Medulla oblongata (tissue), 1 donor: ENCODE measurements at regions not wholly inside any gene's neighbourhood (a gene's known extent, or its start where the extent isn't known, plus 50 kb on each side); places are given as distances from the start of the nearest gene placed in this dataset.
"Not testable (repeated sequence)": the region's sequence is repeated elsewhere in the genome, so short reads cannot be mapped to it uniquely, and the experiment has no call there.

Experiments
- DNase-seq: peaks from one replicate; pipeline ENCODE4 v3.0.0-alpha.2; 2015; ENCODE audit errors: extremely low spot score

GRCh38 chr6:68158256-68158655, 476.8 kb upstream of the ADGRB3 start:
- DNase-seq, result no peak

- DNase-seq, result no peak
Measured at GRCh38 chr6:68144667-68145066, 490.4 kb upstream of the ADGRB3 start.

DNA sequence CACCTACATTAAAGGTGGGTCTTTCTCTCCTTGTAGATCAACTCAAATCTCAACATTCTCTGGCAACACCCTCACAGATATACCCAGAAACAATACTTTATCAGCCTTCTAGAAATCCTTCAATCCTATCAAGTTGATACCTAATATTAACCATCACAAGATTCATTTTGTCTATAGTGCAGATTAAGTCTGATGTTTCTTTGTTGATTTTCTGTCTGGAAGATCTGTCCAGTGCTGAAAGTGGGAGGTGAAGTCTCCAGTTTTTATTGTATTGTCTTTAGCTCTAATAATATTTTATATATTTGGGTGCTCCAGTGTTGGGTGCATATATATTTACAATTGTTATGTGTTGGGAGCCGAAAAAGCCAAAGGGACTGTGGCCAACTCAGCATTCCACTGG, 493.9 kb upstream of the ADGRB3 start:
- DNase-seq, result no peak

DNA sequence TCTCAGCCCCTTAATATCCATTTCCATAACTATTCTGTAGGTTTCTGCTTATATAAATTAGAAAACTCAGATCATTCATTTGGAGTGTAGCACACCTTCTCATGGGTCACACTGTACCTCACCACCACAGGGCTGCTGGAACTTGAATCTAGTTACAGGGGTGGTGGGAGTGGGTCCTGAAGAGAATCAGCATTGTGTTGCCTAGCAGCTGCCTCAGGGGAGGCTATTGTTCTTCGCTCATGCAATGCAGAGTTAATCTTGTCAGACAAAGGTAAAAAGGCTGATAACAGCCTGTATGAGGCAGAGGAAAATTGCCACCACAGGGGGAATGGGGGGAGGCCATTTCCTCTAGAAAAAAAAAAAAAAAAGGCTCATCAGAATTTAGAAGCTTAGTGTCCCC, 496.0 kb upstream of the ADGRB3 start:
- DNase-seq, result no peak

DNA sequence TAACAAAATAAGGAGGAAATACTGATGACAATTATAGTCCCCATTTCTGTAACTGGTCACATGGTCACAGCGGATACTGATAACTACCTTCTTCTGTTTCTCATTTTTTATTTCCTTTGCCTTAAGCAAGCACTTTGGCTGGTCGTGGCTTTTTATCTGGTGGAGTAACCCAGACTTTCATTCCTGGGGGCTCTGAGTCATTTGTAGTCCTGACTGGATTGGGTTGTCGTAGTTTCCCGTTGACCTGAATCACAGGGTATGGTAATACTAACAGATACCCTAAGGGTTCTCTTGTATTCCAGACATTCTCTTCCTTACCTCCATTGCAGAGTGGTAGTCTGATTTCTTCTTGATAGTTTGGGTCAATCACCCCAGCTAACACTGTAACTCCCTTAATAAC, 500.3 kb upstream of the ADGRB3 start:
- no peak for DNase-seq

DNA sequence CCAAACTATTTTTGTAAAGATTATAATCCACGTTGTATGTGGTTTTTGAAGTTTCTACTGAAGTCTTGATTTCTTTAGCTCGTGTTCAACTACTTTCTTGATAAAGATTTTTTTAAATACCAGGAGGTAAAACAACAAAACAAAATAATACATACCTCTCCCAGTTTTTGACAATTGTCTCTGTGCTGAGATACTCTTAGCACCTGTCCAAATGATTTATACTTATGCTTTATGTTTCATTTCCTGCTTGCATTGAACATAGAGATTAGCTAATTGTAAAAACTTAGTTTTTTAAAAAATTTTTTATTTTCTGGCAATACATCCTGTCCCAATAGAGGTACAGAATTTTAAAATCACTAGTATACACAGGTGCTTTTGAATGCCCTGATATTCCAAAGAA, 506.9 kb upstream of the ADGRB3 start:
- no peak for DNase-seq

GRCh38 chr6:68127074-68127473, 508.0 kb upstream of the ADGRB3 start:
- DNase-seq, result no peak

DNA sequence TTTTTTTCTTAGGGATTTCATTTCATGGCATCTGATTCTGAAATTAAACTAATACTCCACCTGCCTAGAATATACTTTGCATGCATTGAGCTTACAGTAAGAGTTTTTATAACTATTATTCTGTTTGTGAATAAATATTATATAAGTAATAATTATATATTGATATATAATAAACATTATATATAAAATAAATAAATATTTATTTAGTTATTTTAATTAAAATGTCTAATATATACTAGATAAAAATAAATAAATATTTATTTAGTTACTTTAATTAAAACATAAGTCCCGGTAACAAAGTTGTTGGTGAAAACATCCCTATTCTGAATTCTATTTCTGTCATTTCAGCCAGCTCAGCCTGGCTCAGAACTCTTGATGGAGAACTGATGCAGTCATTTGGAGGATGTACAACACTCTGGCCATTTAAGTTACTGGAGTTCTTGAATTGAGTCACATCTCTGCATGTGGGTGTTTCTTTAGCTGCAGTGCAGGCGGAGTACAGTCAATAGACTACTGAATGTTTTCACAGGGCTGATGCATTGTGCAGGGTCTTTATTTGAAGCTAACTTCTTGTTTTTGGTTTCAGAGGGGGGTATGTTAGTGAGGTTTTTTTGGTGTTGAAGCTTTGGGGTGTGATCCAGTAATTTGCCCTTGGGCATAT, 508.9 kb upstream of the ADGRB3 start:
- no peak for DNase-seq

GRCh38 chr6:68122975-68123374, 512.1 kb upstream of the ADGRB3 start:
- DNase-seq, result not testable (repeated sequence)

- DNase-seq, result no peak
Measured at GRCh38 chr6:68122032-68122431, 513.0 kb upstream of the ADGRB3 start.

DNA sequence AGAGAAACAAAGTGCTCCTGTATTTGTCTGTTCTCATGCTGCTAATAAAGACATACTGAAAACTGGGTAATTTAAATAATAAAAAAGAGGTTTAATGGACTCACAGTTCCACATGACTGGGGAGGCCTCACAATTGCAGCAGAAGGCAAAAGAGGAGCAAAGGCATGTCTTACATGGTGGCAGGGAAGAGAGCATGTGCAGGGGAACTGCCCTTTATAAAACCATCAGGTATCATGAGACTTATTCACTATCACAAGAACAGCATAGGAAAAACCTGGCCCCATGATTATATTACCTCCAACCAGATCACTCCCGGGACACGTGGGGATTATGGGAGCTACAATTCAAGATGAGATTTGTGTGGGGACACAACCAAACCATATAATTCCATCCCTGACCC, 514.1 kb upstream of the ADGRB3 start:
- not testable (repeated sequence) for DNase-seq

GRCh38 chr6:68114463-68115047, 520.5 kb upstream of the ADGRB3 start:
- no peak for DNase-seq

GRCh38 chr6:68108233-68108835, 526.7 kb upstream of the ADGRB3 start:
- DNase-seq, result no peak

GRCh38 chr6:68094070-68094469, 541.0 kb upstream of the ADGRB3 start:
- DNase-seq, result no peak

- DNase-seq, result peak; percentile 7
Measured at GRCh38 chr6:68087399-68088133, 547.5 kb upstream of the ADGRB3 start.

DNA sequence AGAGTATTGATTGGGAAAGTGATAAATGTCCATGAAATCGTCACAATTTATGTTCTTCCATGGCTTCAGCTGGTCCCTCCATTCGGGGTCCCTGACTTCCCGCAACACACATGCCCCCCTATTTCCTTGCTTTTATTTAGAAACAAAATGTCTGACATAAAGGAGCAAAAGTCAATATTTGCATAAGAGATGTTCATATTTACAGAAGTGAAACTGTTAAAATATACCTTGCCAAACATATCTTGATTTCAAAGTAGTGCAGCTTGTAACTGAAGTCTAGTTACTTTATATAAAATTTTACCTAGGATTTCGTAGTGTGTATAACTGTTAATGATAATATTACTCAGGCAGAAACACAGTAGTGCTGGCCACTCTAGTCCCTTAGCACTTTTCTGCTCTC, 548.9 kb upstream of the ADGRB3 start:
- no peak for DNase-seq

- DNase-seq, result not testable (repeated sequence)
Measured at GRCh38 chr6:68085599-68085998, 549.5 kb upstream of the ADGRB3 start.

DNA sequence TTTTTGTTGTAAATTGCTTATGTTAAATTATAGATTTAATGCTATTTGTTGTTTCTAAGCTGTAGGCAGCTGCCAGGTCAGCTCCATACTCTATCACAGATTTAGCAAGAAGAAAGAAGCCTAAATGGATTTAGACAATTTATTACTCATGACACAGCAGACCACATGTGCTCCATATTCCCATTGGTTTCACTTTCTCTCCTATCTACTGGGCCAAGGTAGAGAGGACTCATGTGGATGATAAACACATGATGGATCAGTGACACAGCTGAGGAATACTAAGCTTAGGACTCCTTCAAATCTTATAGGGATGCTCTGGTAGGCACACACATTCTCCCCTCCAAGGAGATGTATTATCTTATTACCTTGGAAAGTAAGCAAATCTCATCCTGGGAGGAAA, 553.0 kb upstream of the ADGRB3 start:
- no peak for DNase-seq

- DNase-seq, result no peak
Measured at GRCh38 chr6:68080074-68080473, 555.0 kb upstream of the ADGRB3 start.

DNA sequence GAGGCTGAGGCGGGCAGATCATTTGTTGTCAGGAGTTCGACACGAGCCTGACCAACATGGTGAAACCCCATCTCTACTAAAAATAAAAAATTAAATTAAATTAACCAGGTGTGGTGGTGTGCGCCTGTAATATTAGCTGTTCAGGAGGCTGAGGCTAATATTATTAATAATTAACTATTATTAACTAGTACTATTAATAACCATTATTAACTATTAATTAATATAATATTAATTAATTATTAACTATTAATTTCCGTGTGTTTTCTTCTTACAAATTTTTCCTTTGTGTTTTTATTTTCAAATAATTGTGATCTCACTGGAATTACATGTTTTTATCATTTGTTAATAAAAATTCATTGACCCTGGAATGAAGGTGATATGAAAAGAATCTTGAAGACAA, 557.4 kb upstream of the ADGRB3 start:
- no peak for DNase-seq

GRCh38 chr6:68071740-68072139, 563.3 kb upstream of the ADGRB3 start:
- no peak for DNase-seq

- no peak for DNase-seq
Measured at GRCh38 chr6:68069921-68070710, 565.0 kb upstream of the ADGRB3 start.
